GM12865 (cell line): ENCODE measurements at regions not wholly inside any gene's neighbourhood (a gene's known extent, or its start where the extent isn't known, plus 50 kb on each side); places are given as distances from the start of the nearest gene placed in this dataset.
"Not testable (repeated sequence)": the region's sequence is repeated elsewhere in the genome, so short reads cannot be mapped to it uniquely, and the experiment has no call there.

Experiments
- DNase-seq: peaks from one replicate; pipeline ENCODE4 v3.0.0; 2010; ENCODE audit warnings: low read depth
- H3K4me3 ChIP-seq: 2 replicates; pipeline ENCODE4 v1.5.1; 2011; ENCODE audit warnings: mild to moderate bottlenecking, low read depth, low read length, control low read depth
- CTCF ChIP-seq: IDR thresholded peaks from 2 replicates; pipeline ENCODE4 v1.5.1; 2011; ENCODE audit warnings: low read length, control low read depth, low read depth, inconsistent platforms; ENCODE audit not compliant: insufficient read depth; ENCODE audit errors: missing control alignments

GRCh38 chr12:67103521-67103920, 165.6 kb upstream of the CAND1 start:
- H3K4me3 ChIP-seq, result no peak overlapping the region
- TF ChIP-seq CTCF, result no peak
- DNase-seq, result no peak

DNA sequence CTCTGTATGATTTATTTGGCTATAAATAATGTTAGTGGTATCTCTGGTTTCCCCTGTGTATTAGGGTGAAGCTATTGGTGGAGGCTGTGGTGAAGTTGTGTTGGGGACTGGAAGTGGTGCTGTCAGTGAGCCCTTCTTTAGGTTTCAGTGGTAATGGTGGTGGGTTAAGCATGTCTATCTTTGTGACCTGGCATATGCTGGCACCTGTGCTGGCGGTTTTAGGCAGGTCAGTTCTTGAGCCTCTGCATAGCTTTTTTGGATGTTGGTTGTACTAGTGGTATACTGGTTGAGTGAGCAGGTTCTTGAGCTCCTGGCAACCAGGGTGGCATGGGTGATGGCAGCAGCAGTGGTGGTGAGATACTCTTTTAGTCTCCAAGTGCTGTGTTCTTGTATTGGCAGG, 161.9 kb upstream of the CAND1 start:
- DNase-seq, result no peak
- TF ChIP-seq CTCF, result no peak
- H3K4me3 ChIP-seq, result no peak overlapping the region

DNA sequence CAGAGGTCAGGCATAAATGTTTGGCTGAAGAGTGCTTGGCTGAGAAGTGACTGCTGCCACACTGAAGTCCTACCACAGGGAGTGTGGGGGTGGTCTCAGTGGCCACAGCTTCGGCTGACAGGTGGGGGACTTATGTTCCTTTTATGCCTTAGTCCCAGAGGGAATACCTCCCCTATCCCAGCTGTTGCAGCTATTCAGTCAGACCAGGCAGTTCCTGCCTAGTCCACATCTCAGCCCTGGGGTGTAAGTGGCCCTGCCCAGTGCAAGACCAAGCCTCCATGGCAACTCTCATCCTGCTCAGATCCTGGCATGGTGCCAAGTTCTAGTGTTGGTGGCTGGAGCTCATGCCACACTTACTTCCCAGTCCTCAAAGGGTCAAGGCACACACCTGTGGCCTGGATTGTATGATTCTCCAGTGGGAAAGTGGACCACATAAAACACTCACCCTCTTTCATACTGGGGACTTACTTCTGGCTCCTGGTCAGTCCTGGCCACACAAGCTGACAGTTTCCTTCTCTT, 161.3 kb upstream of the CAND1 start:
- no peak for DNase-seq

DNA sequence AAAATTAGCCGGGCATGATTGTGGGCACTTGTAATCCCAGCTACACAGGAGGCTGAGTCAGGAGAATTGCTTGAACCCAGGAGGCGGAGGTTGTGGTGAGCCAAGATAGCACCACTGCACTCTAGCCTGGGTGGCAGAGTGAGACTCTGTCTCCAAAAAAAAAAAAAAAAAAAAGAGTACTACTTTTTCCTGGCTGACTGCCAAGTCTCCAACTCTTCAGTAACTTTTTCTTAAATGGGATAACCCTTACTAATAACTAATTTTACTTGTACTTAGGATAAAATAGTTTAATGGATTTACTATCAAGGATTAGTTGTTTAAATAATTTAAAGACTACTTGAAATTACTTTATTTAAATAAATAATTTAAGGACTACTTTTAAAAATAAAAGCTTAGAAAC, 158.8 kb upstream of the CAND1 start:
- H3K4me3 ChIP-seq, DNase-seq: not testable (repeated sequence)

More for the DNA sequence above, 161.3 kb upstream of the CAND1 start:
- no peak for TF ChIP-seq CTCF
- no peak overlapping the region for H3K4me3 ChIP-seq

DNA sequence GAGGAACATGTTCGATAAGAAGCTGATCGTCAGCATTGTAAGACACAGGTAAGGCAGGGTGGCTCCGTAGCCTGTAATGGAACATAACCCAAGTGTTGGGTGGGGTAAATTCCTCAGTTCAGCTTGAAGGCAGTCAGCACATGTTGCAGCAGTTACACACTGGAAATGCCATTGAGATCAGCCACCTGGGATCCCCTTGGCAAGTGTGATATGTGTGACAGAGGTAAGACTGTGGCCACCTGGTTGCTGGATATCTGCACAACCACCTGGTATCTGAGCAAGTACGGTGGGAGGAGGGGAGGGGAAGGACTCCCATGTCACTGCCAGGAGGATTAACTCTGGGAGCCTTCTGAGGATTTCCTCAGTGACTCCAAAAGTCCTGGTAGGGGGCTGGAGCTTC, 158.0 kb upstream of the CAND1 start:
- TF ChIP-seq CTCF, result no peak
- no peak for DNase-seq
- H3K4me3 ChIP-seq, result no peak overlapping the region

DNA sequence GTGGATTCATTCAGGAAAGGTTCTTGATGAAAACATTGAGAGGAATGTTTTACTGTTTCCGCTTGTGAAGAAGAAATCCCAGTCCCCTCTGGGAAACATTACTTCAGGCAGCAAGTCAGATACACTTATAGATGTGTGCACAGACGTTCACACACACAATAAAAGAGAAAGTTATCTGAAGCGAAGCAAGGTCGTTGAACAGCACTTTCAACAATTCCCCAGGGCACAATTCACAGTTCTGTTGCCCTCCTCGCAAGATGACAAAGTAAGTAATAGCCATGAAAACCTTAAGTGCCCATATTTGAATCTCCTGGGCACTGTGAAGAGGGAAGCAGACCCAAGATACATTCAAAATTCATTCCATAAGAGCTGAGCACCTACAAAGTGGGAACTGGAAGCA, 156.6 kb upstream of the CAND1 start:
- H3K4me3 ChIP-seq, result no peak overlapping the region
- TF ChIP-seq CTCF, result no peak
- no peak for DNase-seq

DNA sequence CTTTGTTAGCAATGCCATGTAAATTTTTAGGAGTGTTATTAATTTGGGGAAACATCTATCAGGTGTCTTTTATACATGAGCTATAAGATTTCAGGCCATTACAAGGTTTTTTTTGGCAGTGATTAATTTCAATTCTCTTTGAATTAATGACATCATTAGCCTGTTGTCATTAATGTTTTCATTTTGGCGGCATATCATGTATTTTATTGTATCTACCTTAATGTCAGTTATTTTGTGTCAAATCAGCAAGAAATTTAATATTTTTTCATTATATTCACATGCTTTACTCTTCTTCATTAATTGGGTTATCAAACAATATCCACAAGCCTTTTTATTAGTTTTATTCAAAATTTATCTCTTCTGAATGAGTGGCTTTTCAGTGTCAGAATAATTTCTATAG, 153.0 kb upstream of the CAND1 start:
- no peak for TF ChIP-seq CTCF
- DNase-seq, result no peak

More for the DNA sequence above, 153.0 kb upstream of the CAND1 start:
- H3K4me3 ChIP-seq, result no peak overlapping the region
